Neural progenitor cell (in vitro differentiated cells): ENCODE measurements at regions not wholly inside any gene's neighbourhood (a gene's known extent, or its start where the extent isn't known, plus 50 kb on each side); places are given as distances from the start of the nearest gene placed in this dataset.
"Not testable (repeated sequence)": the region's sequence is repeated elsewhere in the genome, so short reads cannot be mapped to it uniquely, and the experiment has no call there.

Experiments used
- CTCF ChIP-seq: fragments of 200-600 bp; sonication (generic); IDR thresholded peaks from 2 replicates; pipeline ENCODE4 v1.5.1; 2017; ENCODE audit warnings: antibody characterized with exemption, mild to moderate bottlenecking
- EZH2 ChIP-seq: fragments of 200-600 bp; sonication (generic); IDR thresholded peaks from 2 replicates; pipeline ENCODE4 v1.6.1; 2017; ENCODE audit warnings: antibody characterized with exemption, mild to moderate bottlenecking, moderate library complexity

GRCh38 chr14:105678057-105678456 is 151.7 kb downstream of the TMEM121 start:
- TF ChIP-seq CTCF, EZH2: not testable (repeated sequence)
